ENCODE measurements at regions not wholly inside any gene's neighbourhood (a gene's known extent, or its start where the extent isn't known, plus 50 kb on each side); places are given as distances from the start of the nearest gene placed in this dataset.

GRCh38 chr13:70662231-70662940 lies 554.1 kb upstream of the KLHL1 start:
- no peaks in the 10 kb centered on the region for H3K36me3 Mint-ChIP-seq (ENCODE audit: low read depth)
- DNase-seq (ENCODE audit: low spot score) = no peak
- intact Hi-C loops (cut with micrococcal nuclease) = no loop called here
- H3K4me1 Mint-ChIP-seq (ENCODE audit: low read depth) = no peaks in the 10 kb centered on the region
- no peak overlapping the region for H3K4me3 Mint-ChIP-seq (ENCODE audit: low read depth)
- no peaks in the 10 kb centered on the region for H3K27me3 Mint-ChIP-seq (ENCODE audit: low read depth)
- H3K9me3 Mint-ChIP-seq = no peaks in the 10 kb centered on the region
- H3K27ac Mint-ChIP-seq = no peak overlapping the region

- DNase-seq (ENCODE audit: low spot score) = no peak
- H3K27me3 Mint-ChIP-seq (ENCODE audit: low read depth) = no peaks in the 10 kb centered on the region
- H3K4me1 Mint-ChIP-seq (ENCODE audit: low read depth) = no peaks in the 10 kb centered on the region
- no peaks in the 10 kb centered on the region for H3K36me3 Mint-ChIP-seq (ENCODE audit: low read depth)
- no peak overlapping the region for H3K27ac Mint-ChIP-seq
- intact Hi-C loops (cut with micrococcal nuclease) = no loop called here
- no peak overlapping the region for H3K4me3 Mint-ChIP-seq (ENCODE audit: low read depth)
- no peaks in the 10 kb centered on the region for H3K9me3 Mint-ChIP-seq
Observed at GRCh38 chr13:70644052-70644451, 535.8 kb upstream of the KLHL1 start.

- no peak overlapping the region for H3K27ac Mint-ChIP-seq
Observed at GRCh38 chr13:70634893-70635292, 526.6 kb upstream of the KLHL1 start.

GRCh38 chr13:70630247-70630646 lies 522.0 kb upstream of the KLHL1 start:
- intact Hi-C loops (cut with micrococcal nuclease) = no loop called here
- Mint-ChIP-seq H3K27me3 (ENCODE audit: low read depth) (no peaks in the 10 kb centered on the region), H3K4me3 (ENCODE audit: low read depth) (no peak overlapping the region), H3K36me3 (ENCODE audit: low read depth) (no peaks in the 10 kb centered on the region), H3K27ac (no peak overlapping the region), H3K4me1 (ENCODE audit: low read depth) (no peaks in the 10 kb centered on the region), H3K9me3 (no peaks in the 10 kb centered on the region)
- no peak for DNase-seq (ENCODE audit: low spot score)

More at GRCh38 chr13:70634893-70635292, 526.6 kb upstream of the KLHL1 start:
- Mint-ChIP-seq H3K36me3 (ENCODE audit: low read depth) (no peaks in the 10 kb centered on the region), H3K4me3 (ENCODE audit: low read depth) (no peak overlapping the region), H3K27me3 (ENCODE audit: low read depth) (no peaks in the 10 kb centered on the region), H3K4me1 (ENCODE audit: low read depth) (no peaks in the 10 kb centered on the region), H3K9me3 (peaks cover 7% of the 10 kb centered on the region)
- intact Hi-C loops (cut with micrococcal nuclease) = no loop called here
- DNase-seq (ENCODE audit: low spot score) = no peak

- Mint-ChIP-seq H3K4me1 (ENCODE audit: low read depth) (no peaks in the 10 kb centered on the region), H3K36me3 (ENCODE audit: low read depth) (no peaks in the 10 kb centered on the region), H3K27me3 (ENCODE audit: low read depth) (no peaks in the 10 kb centered on the region), H3K4me3 (ENCODE audit: low read depth) (no peak overlapping the region), H3K27ac (no peak overlapping the region), H3K9me3 (no peaks in the 10 kb centered on the region)
- no peak for DNase-seq (ENCODE audit: low spot score)
- intact Hi-C loops (cut with micrococcal nuclease) = no loop called here
Observed at GRCh38 chr13:70623239-70623638, 515.0 kb upstream of the KLHL1 start.

GRCh38 chr13:70622796-70623195 lies 514.5 kb upstream of the KLHL1 start:
- Mint-ChIP-seq H3K27ac (no peak overlapping the region), H3K9me3 (no peaks in the 10 kb centered on the region), H3K4me1 (ENCODE audit: low read depth) (no peaks in the 10 kb centered on the region), H3K36me3 (ENCODE audit: low read depth) (no peaks in the 10 kb centered on the region), H3K27me3 (ENCODE audit: low read depth) (no peaks in the 10 kb centered on the region), H3K4me3 (ENCODE audit: low read depth) (no peak overlapping the region)
- intact Hi-C loops (cut with micrococcal nuclease) = no loop called here
- DNase-seq (ENCODE audit: low spot score) = no peak

GRCh38 chr13:70619936-70620335 lies 511.7 kb upstream of the KLHL1 start:
- Mint-ChIP-seq H3K27ac (no peak overlapping the region), H3K36me3 (ENCODE audit: low read depth) (no peaks in the 10 kb centered on the region), H3K27me3 (ENCODE audit: low read depth) (no peaks in the 10 kb centered on the region), H3K4me3 (ENCODE audit: low read depth) (no peak overlapping the region), H3K4me1 (ENCODE audit: low read depth) (no peaks in the 10 kb centered on the region), H3K9me3 (no peaks in the 10 kb centered on the region)
- DNase-seq (ENCODE audit: low spot score) = no peak
- intact Hi-C loops (cut with micrococcal nuclease) = loop anchor here (10.0 kb wide), 1 partner anchor 1255 kb away; no protein-coding TSS in a partner anchor

- no peak for DNase-seq (ENCODE audit: low spot score)
- Mint-ChIP-seq H3K27ac (no peak overlapping the region), H3K4me3 (ENCODE audit: low read depth) (no peak overlapping the region), H3K4me1 (ENCODE audit: low read depth) (no peaks in the 10 kb centered on the region), H3K27me3 (ENCODE audit: low read depth) (no peaks in the 10 kb centered on the region), H3K36me3 (ENCODE audit: low read depth) (no peaks in the 10 kb centered on the region), H3K9me3 (no peaks in the 10 kb centered on the region)
- intact Hi-C loops (cut with micrococcal nuclease) = loop anchor here (10.0 kb wide), 1 partner anchor 1258 kb away; no protein-coding TSS in a partner anchor
Observed at GRCh38 chr13:70616847-70617246, 508.6 kb upstream of the KLHL1 start.

GRCh38 chr13:70613295-70613694 lies 505.0 kb upstream of the KLHL1 start:
- H3K27me3 Mint-ChIP-seq (ENCODE audit: low read depth) = no peaks in the 10 kb centered on the region

GRCh38 chr13:70612881-70613280 lies 504.6 kb upstream of the KLHL1 start:
- Mint-ChIP-seq H3K36me3 (ENCODE audit: low read depth) (no peaks in the 10 kb centered on the region), H3K4me1 (ENCODE audit: low read depth) (no peaks in the 10 kb centered on the region), H3K27me3 (ENCODE audit: low read depth) (no peaks in the 10 kb centered on the region), H3K4me3 (ENCODE audit: low read depth) (no peak overlapping the region), H3K27ac (no peak overlapping the region), H3K9me3 (no peaks in the 10 kb centered on the region)
- intact Hi-C loops (cut with micrococcal nuclease) = loop anchor here (10.0 kb wide), 1 partner anchor 1262 kb away; no protein-coding TSS in a partner anchor
- no peak for DNase-seq (ENCODE audit: low spot score)

More at GRCh38 chr13:70613295-70613694, 505.0 kb upstream of the KLHL1 start:
- Mint-ChIP-seq H3K9me3 (no peaks in the 10 kb centered on the region), H3K4me1 (ENCODE audit: low read depth) (no peaks in the 10 kb centered on the region), H3K27ac (no peak overlapping the region), H3K4me3 (ENCODE audit: low read depth) (no peak overlapping the region), H3K36me3 (ENCODE audit: low read depth) (no peaks in the 10 kb centered on the region)
- intact Hi-C loops (cut with micrococcal nuclease) = loop anchor here (10.0 kb wide), 1 partner anchor 1262 kb away; no protein-coding TSS in a partner anchor
- no peak for DNase-seq (ENCODE audit: low spot score)

GRCh38 chr13:70604448-70604847 lies 496.2 kb upstream of the KLHL1 start:
- no peak for DNase-seq (ENCODE audit: low spot score)
- no peak overlapping the region for H3K27ac Mint-ChIP-seq
- H3K36me3 Mint-ChIP-seq (ENCODE audit: low read depth) = no peaks in the 10 kb centered on the region
- intact Hi-C loops (cut with micrococcal nuclease) = no loop called here
- H3K27me3 Mint-ChIP-seq (ENCODE audit: low read depth) = no peaks in the 10 kb centered on the region
- H3K4me3 Mint-ChIP-seq (ENCODE audit: low read depth) = no peak overlapping the region
- H3K4me1 Mint-ChIP-seq (ENCODE audit: low read depth) = no peaks in the 10 kb centered on the region
- peaks cover 4% of the 10 kb centered on the region for H3K9me3 Mint-ChIP-seq

- no peaks in the 10 kb centered on the region for H3K9me3 Mint-ChIP-seq
- H3K4me3 Mint-ChIP-seq (ENCODE audit: low read depth) = no peak overlapping the region
- DNase-seq (ENCODE audit: low spot score) = no peak
- intact Hi-C loops (cut with micrococcal nuclease) = no loop called here
- no peaks in the 10 kb centered on the region for H3K27me3 Mint-ChIP-seq (ENCODE audit: low read depth)
- H3K27ac Mint-ChIP-seq = no peak overlapping the region
- no peaks in the 10 kb centered on the region for H3K36me3 Mint-ChIP-seq (ENCODE audit: low read depth)
- no peaks in the 10 kb centered on the region for H3K4me1 Mint-ChIP-seq (ENCODE audit: low read depth)
Observed at GRCh38 chr13:70593716-70594115, 485.5 kb upstream of the KLHL1 start.

GRCh38 chr13:70585109-70585508 lies 476.9 kb upstream of the KLHL1 start:
- Mint-ChIP-seq H3K27ac (no peak overlapping the region), H3K4me3 (ENCODE audit: low read depth) (no peak overlapping the region), H3K4me1 (ENCODE audit: low read depth) (no peaks in the 10 kb centered on the region), H3K36me3 (ENCODE audit: low read depth) (no peaks in the 10 kb centered on the region), H3K27me3 (ENCODE audit: low read depth) (no peaks in the 10 kb centered on the region), H3K9me3 (peaks cover 6% of the 10 kb centered on the region)
- no peak for DNase-seq (ENCODE audit: low spot score)
- intact Hi-C loops (cut with micrococcal nuclease) = no loop called here

Measured in activated T-helper 2 cell treated with anti-CD3 and anti-CD28 coated beads, Interferon-gamma antibody, Interleukin-2, Interleukin-4, amounts not matched to agents 10 μg/mL and 5 μg/mL and 100 μg/mL, durations not matched to agents 14 hours and 24 hours and 36 hours (primary cell).